T-helper 22 cell (primary cell): ENCODE measurements at regions not wholly inside any gene's neighbourhood (a gene's known extent, or its start where the extent isn't known, plus 50 kb on each side); places are given as distances from the start of the nearest gene placed in this dataset.

Source experiments
- DNase-seq: peaks from one replicate; pipeline ENCODE4 v3.0.0-alpha.2; 2020; ENCODE audit warnings: low read depth

DNA sequence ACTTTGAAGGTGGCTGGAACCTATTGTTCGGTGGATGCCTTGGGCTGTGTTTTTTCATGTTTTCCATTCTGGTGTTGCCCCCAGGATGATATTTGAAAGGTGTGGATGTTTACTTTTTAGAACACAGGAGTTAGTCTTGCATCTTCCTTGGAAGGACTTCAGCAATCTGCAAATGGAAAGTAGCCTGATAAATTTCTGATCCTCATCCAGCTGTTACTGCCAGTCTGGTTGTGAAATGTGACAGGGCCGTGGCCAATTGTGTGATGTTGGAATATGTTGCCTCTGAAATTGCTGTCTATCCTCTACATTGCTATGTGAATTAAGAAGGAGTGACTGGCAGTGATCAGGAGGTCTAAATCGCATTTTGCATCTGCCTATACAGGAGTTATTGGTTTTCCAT lies 382.5 kb upstream of the C2CD4B start:
- no peak for DNase-seq

DNA sequence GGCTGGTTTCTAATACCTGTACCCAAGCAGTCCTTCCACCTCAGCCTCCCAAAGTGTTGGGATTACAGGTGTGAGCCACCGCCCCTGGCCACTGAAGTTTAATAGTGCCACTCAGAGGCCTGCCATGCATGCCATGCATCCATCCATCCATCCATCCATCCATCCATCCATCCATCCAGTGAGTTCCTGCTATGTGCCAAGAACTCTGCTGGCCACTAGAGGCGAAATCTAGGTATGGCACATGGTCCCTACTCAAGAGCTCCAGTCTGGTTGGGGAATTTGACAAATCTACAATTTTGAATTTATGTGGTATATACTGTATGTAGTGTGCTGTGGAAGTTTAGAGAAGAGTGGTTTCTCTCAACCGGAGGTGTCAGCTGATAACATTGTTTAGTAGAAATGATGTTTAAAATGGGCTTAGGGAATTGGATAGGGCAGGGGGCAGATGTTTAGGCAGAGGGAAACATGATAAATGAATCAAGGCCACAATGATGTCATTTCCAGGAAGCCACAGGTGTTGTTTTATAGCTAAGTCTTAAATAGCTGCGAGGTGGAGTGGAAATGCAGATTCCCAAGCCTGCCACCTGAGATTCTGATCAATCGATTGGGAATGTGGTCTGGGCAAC lies 384.4 kb upstream of the C2CD4B start:
- DNase-seq: no peak

DNA sequence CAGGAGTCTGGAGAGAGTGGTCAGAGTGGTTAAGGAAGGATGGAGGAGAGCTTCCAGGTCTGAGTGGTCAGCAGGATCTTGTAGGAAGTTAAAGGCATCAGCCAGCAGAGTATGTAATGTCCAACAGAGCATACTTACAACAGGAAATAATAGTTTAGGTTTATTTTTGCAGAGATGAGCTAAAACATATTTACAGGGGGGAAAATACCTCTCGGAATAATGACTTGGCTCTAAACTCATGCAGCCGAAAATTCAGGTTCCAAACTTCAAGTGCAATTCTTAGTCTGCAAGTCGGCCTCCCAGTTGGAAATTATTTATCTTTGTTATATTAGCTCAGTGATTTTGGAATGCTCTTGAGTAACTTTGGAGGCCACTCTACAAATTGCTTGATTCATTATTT lies 385.0 kb upstream of the C2CD4B start:
- DNase-seq: no peak

DNA sequence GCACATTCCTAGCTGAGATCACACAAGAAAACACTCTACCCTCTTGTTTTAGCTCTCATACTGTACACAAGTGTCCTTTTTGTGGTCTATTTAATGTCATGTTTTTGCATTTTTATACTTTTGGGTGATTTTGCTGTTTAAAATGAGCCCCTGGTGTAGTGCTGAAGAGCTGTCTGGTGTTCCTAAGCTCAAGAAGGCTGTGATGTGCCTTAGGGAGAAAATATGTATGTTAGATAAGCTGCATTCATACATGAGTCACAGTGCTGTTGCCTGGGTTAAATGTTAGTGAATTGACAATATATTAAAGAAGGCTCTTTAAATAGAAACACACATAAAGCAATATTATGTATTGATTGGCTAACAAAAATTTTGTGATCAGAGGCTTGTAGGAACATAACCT lies 387.4 kb upstream of the C2CD4B start:
- no peak for DNase-seq

DNA sequence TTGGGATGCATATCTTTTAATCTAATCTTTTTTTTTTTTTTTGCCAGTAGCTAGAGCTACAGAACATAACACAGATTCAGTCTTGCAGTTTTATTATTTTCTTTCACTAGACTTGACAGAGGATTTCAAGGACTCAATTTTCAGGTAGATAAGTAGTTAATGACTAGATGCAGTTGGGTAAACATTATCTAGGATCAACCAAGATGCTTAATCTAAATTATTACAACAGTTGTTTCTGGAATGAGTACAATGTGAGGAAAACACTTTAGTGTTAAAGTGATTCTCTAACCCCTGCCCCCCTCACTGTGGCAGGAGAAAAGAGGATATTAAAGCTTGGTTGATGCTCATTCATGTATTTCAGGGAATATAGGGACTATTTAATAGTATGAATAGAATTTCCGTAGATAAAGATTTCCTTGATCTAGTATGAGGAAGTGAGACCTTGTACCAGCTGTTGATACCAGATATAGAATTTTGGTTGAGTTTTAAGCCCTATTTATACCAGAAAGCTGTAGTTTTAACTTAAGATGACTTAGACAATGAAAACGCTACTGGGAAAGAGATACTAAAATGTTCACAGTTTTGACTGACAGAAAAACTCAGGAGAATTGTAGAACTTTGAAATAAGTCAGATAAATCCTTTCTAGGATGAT lies 389.0 kb upstream of the C2CD4B start:
- no peak for DNase-seq

DNA sequence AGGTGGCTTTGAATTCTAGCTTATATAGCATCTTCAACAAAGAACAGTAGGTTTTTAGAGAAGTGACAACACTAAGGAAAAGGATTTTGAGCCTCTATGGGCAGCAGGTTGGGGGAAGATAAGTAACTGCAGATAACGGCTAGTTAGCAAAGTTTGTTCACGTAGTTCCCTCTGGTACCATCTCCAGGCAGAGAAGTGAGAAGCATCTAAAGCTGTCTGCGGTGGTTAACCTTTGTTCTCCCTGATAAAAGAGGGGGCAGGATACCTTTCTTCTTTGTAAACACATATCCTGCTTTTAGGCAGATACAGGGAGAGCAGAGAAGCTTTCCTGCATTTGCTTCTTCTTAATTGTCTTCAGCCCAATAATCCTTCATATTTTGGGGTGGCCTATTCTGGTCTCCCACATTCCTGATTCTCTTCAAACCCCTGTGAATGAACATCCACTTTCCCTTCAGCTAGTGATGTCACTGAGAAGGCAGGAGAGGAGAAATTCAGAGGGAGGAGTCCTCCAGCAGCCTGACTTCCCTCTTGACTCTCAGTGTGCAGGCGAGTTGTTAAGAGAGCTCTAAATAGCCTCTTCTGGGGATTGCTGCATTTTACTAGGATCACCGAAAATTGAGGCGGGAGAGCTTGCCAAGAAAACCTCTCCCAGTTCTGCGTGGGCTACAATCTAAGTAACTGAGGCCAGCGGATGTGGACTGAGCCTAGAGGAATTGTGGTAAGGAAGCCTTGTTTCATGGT lies 393.7 kb upstream of the C2CD4B start:
- no peak for DNase-seq

DNA sequence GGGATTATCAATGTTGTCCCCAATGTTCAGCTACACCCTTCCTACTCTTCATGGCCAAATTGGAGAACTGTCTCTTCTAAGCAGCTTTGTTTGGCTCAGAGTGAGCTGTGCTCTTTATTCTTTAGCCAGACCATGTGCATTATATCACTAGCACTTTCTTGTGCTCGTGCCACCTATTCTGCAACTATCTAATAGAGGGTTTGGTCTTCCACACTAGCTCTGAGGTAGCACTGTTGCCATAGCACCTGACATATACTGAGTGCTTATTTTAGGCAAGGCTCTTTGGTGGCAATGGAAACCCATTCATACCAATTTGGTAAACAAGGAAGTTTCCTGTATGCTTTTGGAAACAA lies 394.3 kb upstream of the C2CD4B start:
- DNase-seq: no peak

DNA sequence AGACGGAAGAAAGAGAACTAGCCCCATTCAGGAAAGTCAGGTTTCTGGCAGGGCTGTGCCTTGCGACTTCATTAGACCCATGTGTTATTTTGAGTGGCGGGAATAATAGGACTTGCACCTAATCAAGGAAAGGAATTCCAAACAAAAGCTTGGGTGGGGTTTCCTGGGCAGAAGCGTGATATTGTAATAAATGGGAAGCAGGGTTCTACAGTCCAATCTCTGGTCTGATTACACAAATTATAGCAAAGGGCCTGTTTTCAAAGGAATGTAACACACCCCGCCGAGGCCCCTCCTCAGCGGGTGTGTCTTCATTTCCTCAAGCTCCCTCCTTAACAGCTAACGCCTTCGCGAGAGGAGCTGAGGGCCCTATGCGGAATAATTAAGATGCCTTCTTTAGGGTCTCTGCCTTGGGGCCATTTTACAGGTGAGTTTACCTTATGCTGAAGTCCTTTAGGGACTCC lies 396.0 kb upstream of the C2CD4B start:
- no peak for DNase-seq

DNA sequence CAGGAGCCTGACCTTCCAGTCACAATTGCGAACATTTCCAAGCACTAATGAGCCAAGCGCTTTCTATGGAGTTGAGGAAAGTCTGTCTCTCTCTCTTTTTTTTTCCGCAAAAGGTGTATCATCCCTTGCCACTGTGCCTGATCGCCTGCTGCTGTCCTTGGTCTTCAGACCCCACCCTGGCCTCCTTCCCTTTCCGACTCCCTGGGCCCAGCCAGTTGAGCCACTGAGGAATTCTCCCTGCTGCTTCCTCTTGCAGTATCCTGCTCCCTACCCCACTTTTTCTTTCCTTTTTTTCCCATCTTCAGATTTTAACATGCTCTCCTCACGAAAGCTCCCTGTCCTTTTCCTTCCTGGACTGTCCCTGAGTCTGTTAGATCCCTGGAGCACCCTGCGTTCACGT lies 396.5 kb upstream of the C2CD4B start:
- no peak for DNase-seq

DNA sequence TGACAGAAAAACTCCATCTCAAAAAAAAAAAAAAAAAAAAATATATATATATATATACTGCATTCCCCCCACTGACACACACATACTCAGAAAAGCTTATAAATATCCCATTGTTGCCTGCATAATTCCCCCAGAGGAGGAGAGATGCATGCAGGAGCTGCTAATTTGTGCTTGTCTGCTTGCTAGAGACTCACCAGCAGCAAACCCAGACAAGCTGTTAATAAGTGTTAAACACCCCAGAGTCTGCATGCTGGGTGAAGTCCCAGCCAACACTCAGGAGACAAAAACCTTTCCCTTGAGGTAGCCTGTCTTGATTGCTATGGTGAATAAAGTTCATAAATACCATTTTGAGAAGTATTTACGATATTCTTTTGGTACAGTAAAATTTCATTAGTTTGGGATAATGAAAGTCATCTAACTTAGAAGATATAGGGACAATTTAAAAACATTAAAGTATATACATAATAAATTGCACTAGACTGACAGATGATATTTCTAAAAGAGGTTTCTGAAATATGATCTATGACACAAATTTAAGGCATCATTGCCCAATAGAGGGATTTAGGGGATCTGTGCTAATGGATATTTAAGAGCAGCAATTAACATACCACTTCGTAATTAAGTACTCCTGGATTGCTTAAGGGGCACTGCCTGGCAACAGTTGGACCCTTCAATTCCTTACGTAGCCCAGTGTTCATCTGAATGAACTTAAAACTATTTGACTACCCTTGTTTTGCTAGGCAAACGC lies 400.0 kb upstream of the C2CD4B start:
- no peak for DNase-seq

DNA sequence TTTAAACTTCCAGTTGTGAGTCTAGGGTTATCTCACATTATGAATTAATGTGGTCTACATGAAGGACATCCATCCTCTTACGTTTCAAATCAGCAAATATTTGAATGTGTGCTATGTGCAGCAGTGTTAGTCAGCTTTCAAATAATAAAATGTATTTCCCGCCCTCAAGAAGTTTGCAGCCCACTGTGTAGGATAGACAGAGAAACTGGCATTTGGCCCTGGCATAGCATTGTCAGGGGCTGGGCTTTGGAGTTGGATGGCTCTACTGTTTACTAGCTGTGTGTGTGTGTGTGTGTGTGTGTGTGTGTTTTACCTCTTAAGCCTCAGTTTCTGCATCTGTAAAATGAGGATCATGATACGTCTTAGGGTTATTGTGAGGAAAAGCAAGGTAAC lies 400.5 kb upstream of the C2CD4B start:
- no peak for DNase-seq

DNA sequence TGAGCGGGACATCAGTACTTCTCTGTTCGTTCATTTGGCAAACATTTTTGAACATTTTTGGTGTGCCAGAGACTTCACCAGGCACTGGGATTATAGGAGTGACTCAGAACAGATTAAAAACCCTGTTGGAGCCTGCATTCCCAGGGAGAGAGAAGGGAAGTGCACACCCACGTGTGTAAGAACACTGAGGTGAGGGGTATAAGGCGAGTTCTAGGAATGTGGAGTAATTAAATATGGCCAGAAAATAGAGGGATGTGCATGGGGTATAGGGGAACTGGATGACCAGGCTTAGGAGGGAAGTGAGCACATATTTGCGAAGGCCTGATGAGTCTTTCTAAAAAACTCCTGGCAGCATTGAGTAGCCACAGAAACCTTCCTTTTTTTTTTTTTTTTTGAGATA lies 401.2 kb upstream of the C2CD4B start:
- DNase-seq: no peak

DNA sequence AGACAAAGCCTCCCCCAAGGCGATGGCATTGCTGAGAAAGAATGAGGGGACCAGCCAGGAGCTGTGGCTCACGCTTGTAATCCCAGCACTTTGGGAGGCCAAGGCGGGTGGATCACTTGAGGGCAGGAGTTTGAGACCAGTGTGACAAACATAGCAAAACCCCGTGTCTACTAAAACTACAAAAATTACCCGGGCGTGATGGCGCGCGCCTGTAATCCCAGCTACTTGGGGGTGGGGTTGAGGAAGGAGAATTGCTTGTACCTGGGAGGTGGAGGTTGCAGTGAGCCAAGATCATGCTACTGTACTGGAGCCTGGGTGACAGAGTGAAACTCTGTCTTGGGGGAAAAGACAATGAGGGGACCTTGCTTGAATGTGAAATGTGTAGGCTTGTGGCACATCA lies 402.4 kb upstream of the C2CD4B start:
- no peak for DNase-seq

DNA sequence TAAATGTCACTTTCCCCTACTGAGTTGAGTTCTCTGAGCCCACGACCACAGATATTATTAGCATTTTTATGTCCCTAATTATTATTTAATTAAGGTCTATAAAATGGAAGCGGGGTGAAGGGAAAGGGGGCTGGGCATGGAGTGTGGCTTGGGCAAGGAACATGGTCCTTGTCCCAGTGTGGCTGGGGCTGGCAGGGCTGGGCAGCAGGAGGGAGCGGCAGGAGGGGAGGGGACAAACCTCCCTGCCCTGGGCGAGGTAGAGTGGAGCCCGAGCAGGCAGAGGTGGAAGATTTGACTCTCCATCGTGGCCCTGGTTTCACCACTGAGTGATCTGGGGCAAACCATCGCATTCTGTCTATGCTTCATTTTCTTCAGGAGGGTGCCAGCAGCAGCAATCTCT lies 402.9 kb upstream of the C2CD4B start:
- DNase-seq: no peak

DNA sequence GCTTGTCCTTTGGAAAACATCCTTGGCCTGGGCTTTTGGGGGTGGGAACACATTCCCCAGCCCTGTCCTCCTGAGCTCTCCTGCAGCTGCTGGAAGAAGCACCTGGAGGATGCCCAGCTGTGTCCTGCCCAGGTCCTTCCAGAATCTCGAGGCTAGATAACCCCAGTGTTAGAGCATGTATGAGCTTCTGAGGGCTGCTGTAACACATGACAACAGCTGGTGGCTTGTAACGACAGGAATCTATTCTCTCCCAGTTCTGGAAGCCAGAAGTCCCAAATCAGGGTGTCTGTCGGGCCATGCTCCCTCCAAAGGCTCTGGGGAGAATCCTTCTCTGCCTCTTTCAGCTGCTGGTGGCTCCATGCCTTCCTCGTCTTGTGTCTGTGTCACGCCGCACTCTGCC lies 403.6 kb upstream of the C2CD4B start:
- no peak for DNase-seq

DNA sequence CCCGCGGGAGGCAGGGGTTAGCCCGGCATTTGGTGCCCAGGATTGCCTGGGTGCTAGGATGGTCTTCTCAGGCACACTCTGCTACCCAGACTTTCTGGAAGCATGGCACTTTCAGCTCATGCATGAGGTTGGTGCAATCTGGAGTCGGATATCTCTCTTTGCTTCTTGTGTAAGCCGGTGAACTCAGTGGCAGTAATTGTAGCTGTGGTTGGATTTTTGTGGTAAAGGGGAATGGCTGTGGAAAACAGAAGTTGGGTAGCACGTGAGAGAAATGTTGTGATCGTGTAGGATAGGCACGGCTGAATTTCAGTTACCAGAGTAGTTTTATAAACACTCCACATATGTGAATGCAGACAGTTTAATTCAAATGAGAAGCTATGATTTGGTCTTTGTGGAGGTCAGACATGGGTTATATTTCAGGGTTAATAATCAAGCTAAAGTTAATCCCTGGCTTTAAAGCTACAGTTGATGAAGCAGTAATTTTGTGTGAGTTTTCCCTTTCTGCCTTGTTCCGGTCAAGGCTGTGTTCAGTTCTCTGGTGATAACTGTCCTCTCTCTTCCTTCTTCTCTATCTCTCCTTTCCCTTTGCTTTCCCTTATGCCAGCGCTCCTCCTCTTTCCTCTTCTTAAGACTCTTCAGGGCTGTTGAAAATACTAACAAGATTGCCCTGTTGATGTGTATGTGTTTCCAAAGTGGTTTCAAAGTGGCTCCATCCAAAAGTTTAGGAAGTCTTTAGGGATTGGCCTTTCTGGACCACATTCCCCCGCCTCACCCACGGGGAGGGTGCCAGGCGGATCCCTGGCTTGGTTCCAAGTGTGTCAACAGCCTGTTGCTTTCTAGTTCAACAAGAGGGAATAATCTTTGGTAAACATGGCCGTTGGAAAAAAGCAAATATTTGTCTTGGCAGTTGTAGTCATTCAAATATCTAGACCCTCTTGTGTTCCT lies 404.6 kb upstream of the C2CD4B start:
- DNase-seq: no peak

DNA sequence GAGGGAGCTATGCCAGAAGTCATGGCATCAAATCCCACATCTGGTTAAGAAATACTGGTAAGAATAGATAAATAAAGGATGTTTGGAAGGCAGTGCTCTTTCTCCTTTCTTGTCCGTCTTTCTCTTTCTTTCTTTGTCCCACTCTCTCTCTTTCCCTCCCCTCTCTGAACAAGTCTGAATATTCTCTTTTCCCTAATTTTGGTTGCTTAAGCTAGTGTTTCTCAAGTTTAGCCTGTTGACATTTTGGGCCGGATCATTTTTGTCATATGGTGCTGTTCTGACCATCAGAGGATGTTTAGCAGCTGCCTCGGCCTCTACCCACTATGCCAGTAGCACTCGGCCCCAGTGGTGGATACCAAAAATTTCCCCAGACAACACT lies 405.3 kb upstream of the C2CD4B start:
- no peak for DNase-seq

DNA sequence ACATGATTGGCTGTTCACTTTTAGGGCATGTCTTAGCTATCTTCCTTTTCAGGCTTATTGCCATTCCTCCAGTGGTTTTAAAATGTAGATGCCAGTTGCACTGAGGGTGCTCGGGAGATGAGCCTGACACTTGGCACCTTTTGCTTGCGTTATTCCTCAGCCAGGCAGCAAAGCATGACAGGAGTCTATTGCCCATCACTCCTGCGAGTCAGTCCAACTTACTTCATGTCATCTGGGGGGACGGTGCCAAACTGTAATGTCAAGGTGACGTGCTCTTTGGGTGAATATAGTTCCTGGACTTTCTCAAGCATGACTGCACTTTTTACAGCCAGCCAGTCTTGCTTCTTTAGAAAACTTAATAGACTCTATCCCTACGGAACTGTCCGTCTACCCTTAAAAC lies 406.0 kb upstream of the C2CD4B start:
- DNase-seq: no peak

DNA sequence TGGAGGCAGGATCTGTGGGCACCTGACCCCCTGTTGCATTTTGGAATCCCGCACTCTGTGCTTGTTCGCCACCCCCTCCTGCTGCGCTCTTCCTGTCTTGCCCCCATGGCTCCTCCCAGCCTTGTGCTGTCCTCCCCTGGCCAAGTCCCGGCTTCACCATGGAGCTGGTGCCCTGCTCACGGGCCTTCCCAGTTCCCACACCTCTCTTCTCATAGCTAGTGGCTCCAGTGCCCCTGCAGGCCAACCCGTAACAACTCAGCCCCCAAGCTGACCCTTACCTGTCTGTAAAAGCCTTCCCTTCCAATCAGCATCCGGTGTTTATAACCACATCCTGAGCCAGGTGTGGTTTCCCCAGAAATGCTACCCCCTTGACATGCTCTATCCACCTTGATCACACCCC lies 407.7 kb upstream of the C2CD4B start:
- DNase-seq: no peak

DNA sequence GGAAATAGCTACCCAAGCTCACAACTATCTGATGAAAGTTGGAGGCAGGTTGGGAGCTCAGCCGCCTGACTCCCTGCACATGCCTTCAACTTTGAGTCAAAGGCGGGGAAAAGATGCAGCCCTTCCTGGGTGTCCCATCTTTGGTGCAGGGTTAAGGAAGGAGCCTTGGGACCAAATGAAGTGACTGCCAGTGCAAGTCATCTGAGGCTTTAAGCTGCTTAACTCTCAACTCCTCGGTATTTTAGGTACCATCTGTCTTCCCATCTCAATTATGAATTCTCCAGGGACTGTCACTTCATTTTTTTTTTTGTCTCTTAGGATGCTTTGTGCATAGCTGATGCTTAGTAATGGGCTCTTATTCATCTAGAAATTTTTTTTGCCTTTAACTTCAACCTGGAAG lies 408.8 kb upstream of the C2CD4B start:
- no peak for DNase-seq

DNA sequence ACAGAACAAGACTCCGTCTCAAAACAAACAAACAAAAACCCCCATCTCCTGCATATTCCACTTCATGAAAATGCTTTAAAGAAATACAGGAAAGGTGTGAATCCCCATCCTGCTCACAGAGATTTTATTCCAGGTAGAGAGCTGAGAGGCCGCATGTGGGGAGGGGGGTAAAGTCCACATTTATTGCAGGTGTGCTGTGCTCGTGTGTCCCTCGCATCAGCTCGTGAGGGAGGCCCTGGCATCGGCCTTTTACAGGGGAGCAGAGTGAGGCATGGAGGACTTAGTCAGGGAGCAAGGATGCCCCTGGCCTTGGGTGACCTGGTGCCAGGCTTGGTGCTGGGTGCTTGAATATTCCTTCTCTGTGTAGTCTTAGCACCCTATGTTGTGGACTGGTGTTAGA lies 413.5 kb upstream of the C2CD4B start:
- DNase-seq: no peak

DNA sequence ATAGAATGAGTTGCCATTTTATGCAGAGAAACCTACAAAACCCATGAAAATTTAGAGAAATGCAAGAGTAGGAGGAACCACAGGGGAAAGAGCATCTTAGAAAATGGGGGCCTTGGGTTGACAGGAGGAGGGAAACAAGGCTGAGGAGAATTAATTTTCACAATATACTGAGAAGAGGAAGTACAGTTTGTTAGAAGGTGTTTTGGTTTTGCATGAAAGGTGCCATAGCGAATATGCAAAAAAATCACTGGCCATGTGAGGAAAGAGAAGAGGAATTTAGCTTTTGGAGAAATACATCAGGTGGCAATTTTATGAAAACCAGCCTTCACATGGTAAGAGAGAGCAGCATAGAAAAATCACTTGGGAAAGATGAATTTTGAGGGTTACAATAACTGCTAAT lies 413.9 kb upstream of the C2CD4B start:
- DNase-seq: no peak
